SK-N-SH (cell line): ENCODE measurements at regions not wholly inside any gene's neighbourhood (a gene's known extent, or its start where the extent isn't known, plus 50 kb on each side); places are given as distances from the start of the nearest gene placed in this dataset.

Experiments used
- CTCF ChIA-PET: fragments of 300-600, 350-600 bp; formaldehyde crosslinking; extraction: SDS; loops from one replicate; lab custom pipeline; 2021; lab: Yijun Ruan, JAX
- POLR2A ChIA-PET: fragments of 350-600 bp; sonication (Branson Sonifier 250); formaldehyde crosslinking; extraction: SDS; loops from one replicate; lab custom pipeline; 2020; ENCODE audit warnings: antibody characterized with exemption, inconsistent platforms; lab: Yijun Ruan, JAX
- DNase-seq: peaks from one replicate; pipeline ENCODE4 v3.0.0; 2012
- H2AFZ ChIP-seq: fragments of 200-600 bp; sonication (generic); 2 replicates; pipeline ENCODE4 v1.8.1; 2016; ENCODE audit warnings: antibody characterized with exemption, mild to moderate bottlenecking, low read depth
- H3F3A ChIP-seq: fragments of 200-600 bp; sonication (generic); replicated peaks from 2 replicates; pipeline ENCODE3; 2016; ENCODE audit warnings: antibody characterized with exemption, mild to moderate bottlenecking; ENCODE audit not compliant: insufficient read depth
- H3K27ac ChIP-seq, 2 experiments: fragments of 200-500 bp in 1 of 2; fragments of 200-600 bp in 1 of 2; sonication (Bioruptor generic) in 1 of 2; sonication (generic), shearing (Covaris generic) in 1 of 2; 2 replicates each; pipeline versions ENCODE4 v1.5.1 to v1.6.1; 2014 to 2016; ENCODE audit warnings: low read depth in 2 of 2, inconsistent platforms in 1 of 2, low read length in 1 of 2, mild to moderate bottlenecking in 1 of 2, mixed read lengths in 1 of 2
- H3K27me3 ChIP-seq: fragments of 200-600 bp; sonication (generic), shearing (Covaris generic); 2 replicates; pipeline ENCODE4 v1.6.1; 2016; ENCODE audit warnings: mixed run types; ENCODE audit not compliant: insufficient read depth
- H3K36me3 ChIP-seq, 2 experiments: fragments of 200-500 bp in 1 of 2; fragments of 200-600 bp in 1 of 2; sonication (Bioruptor generic) in 1 of 2; sonication (generic) in 1 of 2; replicated peaks in 1 of 2; 2 replicates each; pipeline versions ENCODE3 to v1.5.1; 2014 to 2016; ENCODE audit warnings: low read length in 1 of 2, mild to moderate bottlenecking in 1 of 2; ENCODE audit not compliant: insufficient read depth in 2 of 2, control insufficient read depth in 1 of 2
- H3K4me1 ChIP-seq, 2 experiments: fragments of 200-500 bp in 1 of 2; fragments of 200-600 bp in 1 of 2; sonication (Bioruptor generic) in 1 of 2; sonication (generic), shearing (Covaris generic) in 1 of 2; 2 replicates each; pipeline versions ENCODE4 v1.5.1 to v1.6.1; 2014 to 2016; ENCODE audit warnings: low read depth in 1 of 2, low read length in 1 of 2, mixed run types in 1 of 2; ENCODE audit not compliant: insufficient read depth in 2 of 2, control insufficient read depth in 1 of 2
- H3K4me2 ChIP-seq: fragments of 200-600 bp; sonication (generic), shearing (Covaris generic); 2 replicates; pipeline ENCODE4 v1.6.1; 2017; ENCODE audit warnings: mixed run types
- H3K4me3 ChIP-seq, 2 experiments: fragments of 200-500 bp in 1 of 2; fragments of 200-600 bp in 1 of 2; sonication (Bioruptor generic) in 1 of 2; sonication (generic), shearing (Covaris generic) in 1 of 2; 2 replicates each; pipeline versions ENCODE4 v1.5.1 to v1.8.1; 2014 to 2016; ENCODE audit warnings: low read depth in 2 of 2, inconsistent platforms in 1 of 2, low read length in 1 of 2, mild to moderate bottlenecking in 1 of 2, mixed read lengths in 1 of 2, moderate library complexity in 1 of 2
- H3K79me2 ChIP-seq: fragments of 200-600 bp; sonication (generic); 2 replicates; pipeline ENCODE4 v1.8.1; 2017; ENCODE audit warnings: mild to moderate bottlenecking; ENCODE audit not compliant: insufficient read depth
- H3K9ac ChIP-seq: fragments of 200-600 bp; sonication (generic); 2 replicates; pipeline ENCODE4 v1.6.1; 2017; ENCODE audit warnings: mixed run types
- H3K9me2 ChIP-seq: fragments of 200-600 bp; sonication (generic); 2 replicates; pipeline ENCODE4 v1.6.1; 2017; ENCODE audit warnings: mixed run types
- H3K9me3 ChIP-seq: fragments of 200-600 bp; sonication (generic); 2 replicates; pipeline ENCODE4 v1.6.1; 2017; ENCODE audit warnings: mixed run types, mild to moderate bottlenecking, moderate library complexity
- H4K20me1 ChIP-seq: fragments of 200-600 bp; sonication (generic); 2 replicates; pipeline ENCODE4 v1.6.1; 2017; ENCODE audit warnings: mild to moderate bottlenecking, mixed run types; ENCODE audit not compliant: insufficient read depth
- CHD2 ChIP-seq: fragments of 150-350 bp; IDR thresholded peaks from 2 replicates; pipeline ENCODE4 v1.6.1; 2018; ENCODE audit warnings: low read length; ENCODE audit not compliant: partially characterized antibody
- FOSL2 ChIP-seq: IDR thresholded peaks from 2 replicates; pipeline ENCODE4 v1.4.0; 2012; ENCODE audit warnings: low read depth, mild to moderate bottlenecking, moderate library complexity, borderline replicate concordance
- FOXJ3 ChIP-seq: sonication (generic); formaldehyde crosslinking; IDR thresholded peaks from 2 replicates; pipeline ENCODE4 v1.5.1; 2020; ENCODE audit warnings: mild to moderate bottlenecking, missing genetic modification reagents
- SMC3 ChIP-seq: IDR thresholded peaks from 2 replicates; pipeline ENCODE4 v1.6.1; 2012; ENCODE audit warnings: low read depth, low read length, improper control_type of control experiment
- TAF1 ChIP-seq: IDR thresholded peaks from 2 replicates; pipeline ENCODE4 v1.6.1; 2012; ENCODE audit warnings: low read depth, mild to moderate bottlenecking, low read length, moderate library complexity, borderline replicate concordance
- TCF12 ChIP-seq: IDR thresholded peaks from 2 replicates; pipeline ENCODE4 v1.4.0; 2012
- WGBS: methylation state at CpG from one replicate; pipeline ENCODE4 v1.1.6; 2017; ENCODE audit warnings: low lambda C conversion rate; 5-methylcytosine and 5-hydroxymethylcytosine counted together
- TF ChIP-seq, protein P1 (sequence below): IDR thresholded peaks from 2 replicates; pipeline ENCODE4 v1.6.1; 2012; ENCODE audit warnings: mild to moderate bottlenecking, low read depth, low read length, moderate library complexity

- H3K79me2 ChIP-seq = no peaks in the 10 kb centered on the region
- 2% methylated on average over 6 of the region's 6 CpGs for WGBS
- no peaks in the 10 kb centered on the region for H4K20me1 ChIP-seq
- no peaks in the 10 kb centered on the region for H3K27me3 ChIP-seq
- DNase-seq = no peak
- no peak overlapping the region for H3K4me3 ChIP-seq
- POLR2A ChIA-PET = no interaction called here
- H3K4me1 ChIP-seq = no peaks in the 10 kb centered on the region
- H3K4me2 ChIP-seq = no peak overlapping the region
- CTCF ChIA-PET = no interaction called here
- no peak overlapping the region for H3K27ac ChIP-seq
- H3K36me3 ChIP-seq = no peaks in the 10 kb centered on the region
- no peak for TF ChIP-seq CHD2
- TF ChIP-seq, protein P1, sequence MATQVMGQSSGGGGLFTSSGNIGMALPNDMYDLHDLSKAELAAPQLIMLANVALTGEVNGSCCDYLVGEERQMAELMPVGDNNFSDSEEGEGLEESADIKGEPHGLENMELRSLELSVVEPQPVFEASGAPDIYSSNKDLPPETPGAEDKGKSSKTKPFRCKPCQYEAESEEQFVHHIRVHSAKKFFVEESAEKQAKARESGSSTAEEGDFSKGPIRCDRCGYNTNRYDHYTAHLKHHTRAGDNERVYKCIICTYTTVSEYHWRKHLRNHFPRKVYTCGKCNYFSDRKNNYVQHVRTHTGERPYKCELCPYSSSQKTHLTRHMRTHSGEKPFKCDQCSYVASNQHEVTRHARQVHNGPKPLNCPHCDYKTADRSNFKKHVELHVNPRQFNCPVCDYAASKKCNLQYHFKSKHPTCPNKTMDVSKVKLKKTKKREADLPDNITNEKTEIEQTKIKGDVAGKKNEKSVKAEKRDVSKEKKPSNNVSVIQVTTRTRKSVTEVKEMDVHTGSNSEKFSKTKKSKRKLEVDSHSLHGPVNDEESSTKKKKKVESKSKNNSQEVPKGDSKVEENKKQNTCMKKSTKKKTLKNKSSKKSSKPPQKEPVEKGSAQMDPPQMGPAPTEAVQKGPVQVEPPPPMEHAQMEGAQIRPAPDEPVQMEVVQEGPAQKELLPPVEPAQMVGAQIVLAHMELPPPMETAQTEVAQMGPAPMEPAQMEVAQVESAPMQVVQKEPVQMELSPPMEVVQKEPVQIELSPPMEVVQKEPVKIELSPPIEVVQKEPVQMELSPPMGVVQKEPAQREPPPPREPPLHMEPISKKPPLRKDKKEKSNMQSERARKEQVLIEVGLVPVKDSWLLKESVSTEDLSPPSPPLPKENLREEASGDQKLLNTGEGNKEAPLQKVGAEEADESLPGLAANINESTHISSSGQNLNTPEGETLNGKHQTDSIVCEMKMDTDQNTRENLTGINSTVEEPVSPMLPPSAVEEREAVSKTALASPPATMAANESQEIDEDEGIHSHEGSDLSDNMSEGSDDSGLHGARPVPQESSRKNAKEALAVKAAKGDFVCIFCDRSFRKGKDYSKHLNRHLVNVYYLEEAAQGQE = peak; percentile 77; the same call in 1 of the 2 replicates
- no peak overlapping the region for H2AFZ ChIP-seq
- no peaks in the 10 kb centered on the region for H3K9me3 ChIP-seq
- no peak overlapping the region for H3K9ac ChIP-seq
- no peaks in the 10 kb centered on the region for H3K9me2 ChIP-seq
- no peaks in the 10 kb centered on the region for H3F3A ChIP-seq
These were observed 297.4 kb downstream of the TENT4A start for GRCh38 chr5:7010591-7010990.

- H2AFZ ChIP-seq = no peak overlapping the region
- CTCF ChIA-PET = no interaction called here
- H3K9me2 ChIP-seq = no peaks in the 10 kb centered on the region
- no peak overlapping the region for H3K9ac ChIP-seq
- no peaks in the 10 kb centered on the region for H3K79me2 ChIP-seq
- no peaks in the 10 kb centered on the region for H3K27me3 ChIP-seq
- H4K20me1 ChIP-seq = no peaks in the 10 kb centered on the region
- no peak overlapping the region for H3K27ac ChIP-seq
- no peaks in the 10 kb centered on the region for H3K36me3 ChIP-seq
- H3K4me3 ChIP-seq = no peak overlapping the region
- 2% methylated on average over 2 of the region's 2 CpGs for WGBS
- POLR2A ChIA-PET = no interaction called here
- H3K9me3 ChIP-seq = no peaks in the 10 kb centered on the region
- no peak for DNase-seq
- H3F3A ChIP-seq = no peaks in the 10 kb centered on the region
- no peak for TF ChIP-seq FOXJ3 (CRISPR knock-in tag)
- H3K4me2 ChIP-seq = no peak overlapping the region
- H3K4me1 ChIP-seq = no peaks in the 10 kb centered on the region
These were observed 298.8 kb downstream of the TENT4A start for GRCh38 chr5:7012057-7012456.

DNA sequence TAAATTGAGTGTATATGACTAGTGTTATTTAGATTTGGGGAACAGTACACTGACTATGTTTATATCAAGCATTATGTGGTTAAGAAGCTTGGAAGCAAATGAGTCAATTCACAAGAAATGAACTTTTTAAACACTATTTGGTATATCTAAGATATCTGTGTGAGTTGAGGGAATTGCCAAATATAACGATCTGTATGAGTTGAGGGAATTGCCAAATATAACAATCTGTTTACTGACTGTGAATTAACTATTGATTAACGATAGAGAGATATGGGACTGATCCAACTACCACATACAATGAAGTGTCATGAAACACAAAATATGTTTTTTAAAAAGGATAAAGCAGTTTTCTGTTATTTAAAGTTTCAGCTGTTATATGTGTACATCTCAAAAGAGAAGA is 301.4 kb downstream of the TENT4A start:
- Histone ChIP-seq H3K27me3 (no peaks in the 10 kb centered on the region), H3K4me1 (no peaks in the 10 kb centered on the region), H2AFZ (no peak overlapping the region), H3K9me2 (no peaks in the 10 kb centered on the region), H3K4me2 (no peak overlapping the region), H3K36me3 (no peaks in the 10 kb centered on the region), H3K9ac (no peak overlapping the region), H3K27ac (no peak overlapping the region), H3K4me3 (no peak overlapping the region), H3K9me3 (no peaks in the 10 kb centered on the region), H3K79me2 (no peaks in the 10 kb centered on the region), H3F3A (no peaks in the 10 kb centered on the region), H4K20me1 (no peaks in the 10 kb centered on the region)
- CTCF ChIA-PET = no interaction called here
- POLR2A ChIA-PET = no interaction called here
- DNase-seq = no peak
- TF ChIP-seq SMC3 (no peak), FOXJ3 (CRISPR knock-in tag) (no peak), FOSL2 (no peak), TCF12 (no peak), TAF1 (no peak)
- WGBS = 1% methylated on average over 2 of the region's 2 CpGs
